ENCODE measurements at regions not wholly inside any gene's neighbourhood (a gene's known extent, or its start where the extent isn't known, plus 50 kb on each side); places are given as distances from the start of the nearest gene placed in this dataset.
"Not testable (repeated sequence)": the region's sequence is repeated elsewhere in the genome, so short reads cannot be mapped to it uniquely, and the experiment has no call there.

GRCh38 chr11:11220786-11221185 is 132.3 kb downstream of the CSNK2A3 start:
- no peak overlapping the region for H3K4me3 ChIP-seq (ENCODE audit: low read length)
- no peak for DNase-seq (ENCODE audit: low read depth, low spot score)

GRCh38 chr11:11218629-11218986 is 134.4 kb downstream of the CSNK2A3 start:
- no peak for DNase-seq (ENCODE audit: low read depth, low spot score)
- no peak overlapping the region for H3K4me3 ChIP-seq (ENCODE audit: low read length)

GRCh38 chr11:11217929-11218628 is 135.0 kb downstream of the CSNK2A3 start:
- H3K4me3 ChIP-seq (ENCODE audit: low read length): no peak overlapping the region
- peak; percentile 16 for DNase-seq (ENCODE audit: low read depth, low spot score)

- H3K4me3 ChIP-seq (ENCODE audit: low read length): no peak overlapping the region
- DNase-seq (ENCODE audit: low read depth, low spot score): no peak
These were observed 135.6 kb downstream of the CSNK2A3 start for GRCh38 chr11:11217289-11217928.

- H3K4me3 ChIP-seq (ENCODE audit: low read length): no peak overlapping the region
- no peak for DNase-seq (ENCODE audit: low read depth, low spot score)
These were observed 137.1 kb downstream of the CSNK2A3 start for GRCh38 chr11:11215944-11216343.

- no peak for DNase-seq (ENCODE audit: low read depth, low spot score)
- H3K4me3 ChIP-seq (ENCODE audit: low read length): no peak overlapping the region
These were observed 137.8 kb downstream of the CSNK2A3 start for GRCh38 chr11:11215058-11215815.

- no peak overlapping the region for H3K4me3 ChIP-seq (ENCODE audit: low read length)
- DNase-seq (ENCODE audit: low read depth, low spot score): no peak
These were observed 139.9 kb downstream of the CSNK2A3 start for GRCh38 chr11:11213117-11213516.

- H3K4me3 ChIP-seq (ENCODE audit: low read length): no peak overlapping the region
- no peak for DNase-seq (ENCODE audit: low read depth, low spot score)
These were observed 141.2 kb downstream of the CSNK2A3 start for GRCh38 chr11:11211888-11212287.

- DNase-seq (ENCODE audit: low read depth, low spot score): no peak
- no peak overlapping the region for H3K4me3 ChIP-seq (ENCODE audit: low read length)
These were observed 141.9 kb downstream of the CSNK2A3 start for GRCh38 chr11:11211186-11211585.

GRCh38 chr11:11210446-11210845 is 142.6 kb downstream of the CSNK2A3 start:
- H3K4me3 ChIP-seq (ENCODE audit: low read length): no peak overlapping the region
- no peak for DNase-seq (ENCODE audit: low read depth, low spot score)

GRCh38 chr11:11209967-11210366 is 143.1 kb downstream of the CSNK2A3 start:
- no peak overlapping the region for H3K4me3 ChIP-seq (ENCODE audit: low read length)
- no peak for DNase-seq (ENCODE audit: low read depth, low spot score)

GRCh38 chr11:11208994-11209393 is 144.1 kb downstream of the CSNK2A3 start:
- H3K4me3 ChIP-seq (ENCODE audit: low read length): no peak overlapping the region
- no peak for DNase-seq (ENCODE audit: low read depth, low spot score)

GRCh38 chr11:11207428-11207827 is 145.6 kb downstream of the CSNK2A3 start:
- peak; percentile 47 for DNase-seq (ENCODE audit: low read depth, low spot score)
- no peak overlapping the region for H3K4me3 ChIP-seq (ENCODE audit: low read length)

- DNase-seq (ENCODE audit: low read depth, low spot score): no peak
- H3K4me3 ChIP-seq (ENCODE audit: low read length): no peak overlapping the region
These were observed 146.6 kb downstream of the CSNK2A3 start for GRCh38 chr11:11206484-11206883.

GRCh38 chr11:11202885-11203284 is 150.2 kb downstream of the CSNK2A3 start:
- H3K4me3 ChIP-seq (ENCODE audit: low read length): no peak overlapping the region
- no peak for DNase-seq (ENCODE audit: low read depth, low spot score)

- H3K4me3 ChIP-seq (ENCODE audit: low read length); DNase-seq (ENCODE audit: low read depth, low spot score): not testable (repeated sequence)
These were observed 151.7 kb downstream of the CSNK2A3 start for GRCh38 chr11:11201302-11201701.

- H3K4me3 ChIP-seq (ENCODE audit: low read length): no peak overlapping the region
- no peak for DNase-seq (ENCODE audit: low read depth, low spot score)
These were observed 160.5 kb downstream of the CSNK2A3 start for GRCh38 chr11:11192541-11192940.

GRCh38 chr11:11189506-11189905 is 163.5 kb downstream of the CSNK2A3 start:
- no peak for DNase-seq (ENCODE audit: low read depth, low spot score)

GRCh38 chr11:11186249-11186648 is 166.8 kb downstream of the CSNK2A3 start:
- no peak overlapping the region for H3K4me3 ChIP-seq (ENCODE audit: low read length)
- no peak for DNase-seq (ENCODE audit: low read depth, low spot score)

More at GRCh38 chr11:11189506-11189905, 163.5 kb downstream of the CSNK2A3 start:
- no peak overlapping the region for H3K4me3 ChIP-seq (ENCODE audit: low read length)

- no peak overlapping the region for H3K4me3 ChIP-seq (ENCODE audit: low read length)
- DNase-seq (ENCODE audit: low read depth, low spot score): no peak
These were observed 170.8 kb downstream of the CSNK2A3 start for GRCh38 chr11:11182261-11182660.
